Thoracic aorta (tissue), 2 donors: ENCODE measurements at regions not wholly inside any gene's neighbourhood (a gene's known extent, or its start where the extent isn't known, plus 50 kb on each side); places are given as distances from the start of the nearest gene placed in this dataset.

Experiments used
- ATAC-seq: fragments of 150-250 bp; one replicate; pipeline ENCODE4 v1.8.0; 2017; ENCODE audit warnings: low read depth; ENCODE audit not compliant: insufficient number of reproducible peaks, low FRiP score
- DNase-seq: peaks from one replicate; pipeline ENCODE4 v3.0.0-alpha.2; 2020; ENCODE audit warnings: low spot score
- H3K27ac ChIP-seq, 2 donors: fragments of 200-600 bp; sonication (generic); 1 replicate in 1 of 2; 2 replicates in 1 of 2; pipeline ENCODE4 v1.5.1; 2016; ENCODE audit warnings: mild to moderate bottlenecking in 2 of 2, moderate library complexity in 2 of 2
- H3K27me3 ChIP-seq: fragments of 200-600 bp; sonication (generic); replicated peaks from 2 replicates; pipeline ENCODE4 v1.6.0; 2016; ENCODE audit warnings: mild to moderate bottlenecking; ENCODE audit not compliant: insufficient read depth
- H3K36me3 ChIP-seq: fragments of 200-600 bp; sonication (generic); one replicate; pipeline ENCODE4 v1.5.1; 2016
- H3K4me1 ChIP-seq, 2 donors: fragments of 200-600 bp; sonication (generic); 1 replicate in 1 of 2; 2 replicates in 1 of 2; pipeline versions ENCODE4 v1.5.1 to v1.6.0; 2016; ENCODE audit warnings: low read depth in 2 of 2, mild to moderate bottlenecking in 1 of 2; ENCODE audit not compliant: control insufficient read depth in 1 of 2
- H3K4me3 ChIP-seq: fragments of 200-600 bp; sonication (generic); 2 replicates; pipeline ENCODE4 v1.5.1; 2016; ENCODE audit warnings: mild to moderate bottlenecking
- H3K9me3 ChIP-seq: fragments of 200-600 bp; sonication (generic); 2 replicates; pipeline ENCODE4 v1.5.1; 2016
- TF ChIP-seq, protein P1 (sequence below): fragments of 200-600 bp; sonication (generic); IDR thresholded peaks from one replicate; pipeline ENCODE4 v1.5.1; 2019; ENCODE audit warnings: antibody characterized with exemption

DNA sequence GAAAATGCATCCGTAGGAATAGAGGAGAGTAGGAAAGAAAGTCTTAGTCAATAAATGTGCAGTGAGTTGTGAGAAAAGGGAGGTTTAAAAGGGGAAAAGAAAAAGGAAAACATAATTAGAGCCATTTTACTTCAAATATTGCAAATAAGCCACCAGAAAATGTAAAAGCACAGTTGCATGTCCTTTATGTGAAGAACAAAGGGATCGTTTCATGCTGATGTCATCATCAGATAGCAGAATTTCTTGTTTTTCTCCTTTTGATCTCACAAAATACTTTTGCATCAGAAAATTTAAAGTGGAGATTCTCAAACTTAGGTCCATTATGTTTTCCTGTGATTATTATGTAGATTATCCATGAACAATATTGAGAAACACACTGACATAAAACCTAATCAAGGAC is 166.7 kb downstream of the HAO1 start:
- DNase-seq (no peak), ATAC-seq (no peak)
- Histone ChIP-seq H3K27ac (no peak overlapping the region), H3K9me3 (no peaks in the 10 kb centered on the region), H3K4me1 (peaks cover 14 to 19% of the 10 kb centered on the region in 2 donors), H3K27me3 (no peaks in the 10 kb centered on the region), H3K4me3 (no peak overlapping the region), H3K36me3 (no peaks in the 10 kb centered on the region)
- TF ChIP-seq, protein P1, sequence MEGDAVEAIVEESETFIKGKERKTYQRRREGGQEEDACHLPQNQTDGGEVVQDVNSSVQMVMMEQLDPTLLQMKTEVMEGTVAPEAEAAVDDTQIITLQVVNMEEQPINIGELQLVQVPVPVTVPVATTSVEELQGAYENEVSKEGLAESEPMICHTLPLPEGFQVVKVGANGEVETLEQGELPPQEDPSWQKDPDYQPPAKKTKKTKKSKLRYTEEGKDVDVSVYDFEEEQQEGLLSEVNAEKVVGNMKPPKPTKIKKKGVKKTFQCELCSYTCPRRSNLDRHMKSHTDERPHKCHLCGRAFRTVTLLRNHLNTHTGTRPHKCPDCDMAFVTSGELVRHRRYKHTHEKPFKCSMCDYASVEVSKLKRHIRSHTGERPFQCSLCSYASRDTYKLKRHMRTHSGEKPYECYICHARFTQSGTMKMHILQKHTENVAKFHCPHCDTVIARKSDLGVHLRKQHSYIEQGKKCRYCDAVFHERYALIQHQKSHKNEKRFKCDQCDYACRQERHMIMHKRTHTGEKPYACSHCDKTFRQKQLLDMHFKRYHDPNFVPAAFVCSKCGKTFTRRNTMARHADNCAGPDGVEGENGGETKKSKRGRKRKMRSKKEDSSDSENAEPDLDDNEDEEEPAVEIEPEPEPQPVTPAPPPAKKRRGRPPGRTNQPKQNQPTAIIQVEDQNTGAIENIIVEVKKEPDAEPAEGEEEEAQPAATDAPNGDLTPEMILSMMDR: no peak

DNA sequence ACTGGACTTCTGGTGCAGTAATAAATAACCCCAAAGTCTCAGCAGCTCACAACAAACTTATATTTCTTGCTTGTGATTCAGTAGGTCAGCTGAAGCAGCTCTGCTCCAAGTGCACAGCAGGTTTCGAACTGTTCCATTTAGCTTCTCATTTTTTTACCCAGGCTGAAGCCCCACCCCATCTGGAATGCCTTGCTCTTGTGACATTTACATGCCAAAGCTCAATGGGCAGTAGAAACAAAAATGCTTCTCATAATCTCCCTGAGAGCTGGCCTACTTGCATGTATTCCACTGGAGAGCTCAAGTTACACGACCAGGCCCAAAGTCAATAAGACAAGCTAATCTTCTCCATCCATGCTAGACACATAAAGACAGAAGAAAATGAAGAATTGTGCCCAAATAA is 165.2 kb downstream of the HAO1 start:
- H3K9me3 ChIP-seq: no peaks in the 10 kb centered on the region
- no peak for DNase-seq
- peak overlapping the region in 1 of 2 donors; percentile 39 for H3K27ac ChIP-seq
- peak; percentile 50 for ATAC-seq
- H3K27me3 ChIP-seq: no peaks in the 10 kb centered on the region
- TF ChIP-seq, protein P1: no peak
- H3K36me3 ChIP-seq: no peaks in the 10 kb centered on the region
- H3K4me3 ChIP-seq: no peak overlapping the region
- H3K4me1 ChIP-seq: peaks cover 14 to 19% of the 10 kb centered on the region in 2 donors

- no peak overlapping the region for H3K27ac ChIP-seq
- no peak overlapping the region for H3K4me3 ChIP-seq
- H3K27me3 ChIP-seq: no peaks in the 10 kb centered on the region
- H3K9me3 ChIP-seq: no peaks in the 10 kb centered on the region
- no peaks in the 10 kb centered on the region for H3K36me3 ChIP-seq
- TF ChIP-seq, protein P1: no peak
- H3K4me1 ChIP-seq: peaks cover 14 to 19% of the 10 kb centered on the region in 2 donors
- ATAC-seq (no peak), DNase-seq (no peak)
Observed at GRCh38 chr20:7776148-7776547, 164.1 kb downstream of the HAO1 start.

DNA sequence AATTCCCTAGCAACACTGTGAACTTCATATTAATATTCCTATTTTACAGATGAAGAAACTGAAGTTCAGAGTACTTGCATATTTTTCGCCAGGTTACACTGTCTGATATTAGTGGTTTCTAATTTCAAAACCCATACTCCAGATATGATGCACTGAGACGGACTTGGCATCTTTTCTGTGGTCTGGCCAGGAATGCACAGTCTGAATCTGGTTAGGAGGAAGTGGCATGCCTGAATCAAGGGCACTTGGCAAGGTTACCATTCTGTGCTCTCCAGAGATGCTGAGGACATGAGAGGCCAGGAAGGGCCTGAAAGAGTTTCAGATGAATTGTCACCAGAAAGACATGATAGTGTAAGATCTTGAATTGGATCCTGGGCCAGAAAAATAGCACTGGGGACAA is 150.1 kb downstream of the HAO1 start:
- TF ChIP-seq, protein P1: no peak
- Histone ChIP-seq H3K36me3 (no peaks in the 10 kb centered on the region), H3K4me3 (no peak overlapping the region), H3K4me1 (no peaks in the 10 kb centered on the region), H3K9me3 (no peaks in the 10 kb centered on the region), H3K27me3 (no peaks in the 10 kb centered on the region), H3K27ac (no peak overlapping the region)
- DNase-seq (no peak), ATAC-seq (no peak)

GRCh38 chr20:7792150-7792869 is 147.9 kb downstream of the HAO1 start:
- DNase-seq (no peak), ATAC-seq (no peak)
- Histone ChIP-seq H3K36me3 (no peaks in the 10 kb centered on the region), H3K27me3 (no peaks in the 10 kb centered on the region), H3K9me3 (no peaks in the 10 kb centered on the region), H3K4me3 (no peak overlapping the region), H3K4me1 (no peaks in the 10 kb centered on the region), H3K27ac (no peak overlapping the region)
- TF ChIP-seq, protein P1: no peak
